ENCODE measurements at regions not wholly inside any gene's neighbourhood (a gene's known extent, or its start where the extent isn't known, plus 50 kb on each side); places are given as distances from the start of the nearest gene placed in this dataset.

DNA sequence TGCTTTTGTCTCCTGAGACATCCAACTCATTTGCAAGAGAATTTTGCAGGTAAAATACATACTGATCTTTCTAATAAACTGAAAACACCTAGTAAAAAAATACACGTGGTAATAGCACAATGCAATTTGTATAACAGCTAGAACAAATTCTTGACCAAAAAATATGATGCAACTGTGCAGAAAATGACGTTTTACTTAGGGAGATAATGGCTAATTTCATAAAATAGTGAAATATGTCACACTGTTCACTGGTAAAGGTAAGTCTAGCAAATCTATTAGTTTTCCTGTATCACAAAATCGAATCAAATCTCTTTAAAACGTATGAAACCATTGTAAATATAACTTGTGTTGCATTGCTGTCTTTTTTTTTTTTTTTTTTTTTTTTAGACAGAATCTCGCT is 130.0 kb downstream of the VPREB1 start:
- Histone ChIP-seq H4K20me1 (ENCODE audit: insufficient read depth, low read length) (no peaks in the 10 kb centered on the region), H3K36me3 (ENCODE audit: insufficient read depth, low read length) (no peaks in the 10 kb centered on the region), H3K27ac (ENCODE audit: low read depth, low read length, poor library complexity, severe bottlenecking) (peak overlapping the region; percentile 35), H2AFZ (ENCODE audit: low read length) (peak overlapping the region; percentile 75), H3K4me1 (ENCODE audit: insufficient read depth, low read length, poor library complexity, severe bottlenecking) (peaks cover 88% of the 10 kb centered on the region), H3K9me3 (ENCODE audit: low read length) (no peaks in the 10 kb centered on the region), H3K4me3 (ENCODE audit: low read depth, low read length, poor library complexity, severe bottlenecking) (no peak overlapping the region), H3K79me2 (ENCODE audit: insufficient read depth, low read depth, low read length) (no peaks in the 10 kb centered on the region), H3K4me2 (ENCODE audit: low read length) (peak overlapping the region; percentile 17), H3K9me2 (ENCODE audit: insufficient read depth, low read length) (no peaks in the 10 kb centered on the region)
- BruUV-seq (replicated peaks), result no TSS peak
- intact Hi-C loops (cut with micrococcal nuclease; ENCODE audit: unreplicated experiment), result no loop called here
- POLR2A ChIA-PET, result interaction anchor here (0.5 to 2.7 kb wide), 6 partner anchors 21 to 487 kb away, joined by 3 to 12 read pairs (median 4); no protein-coding TSS in a partner anchor
- TF ChIP-seq, protein P1, sequence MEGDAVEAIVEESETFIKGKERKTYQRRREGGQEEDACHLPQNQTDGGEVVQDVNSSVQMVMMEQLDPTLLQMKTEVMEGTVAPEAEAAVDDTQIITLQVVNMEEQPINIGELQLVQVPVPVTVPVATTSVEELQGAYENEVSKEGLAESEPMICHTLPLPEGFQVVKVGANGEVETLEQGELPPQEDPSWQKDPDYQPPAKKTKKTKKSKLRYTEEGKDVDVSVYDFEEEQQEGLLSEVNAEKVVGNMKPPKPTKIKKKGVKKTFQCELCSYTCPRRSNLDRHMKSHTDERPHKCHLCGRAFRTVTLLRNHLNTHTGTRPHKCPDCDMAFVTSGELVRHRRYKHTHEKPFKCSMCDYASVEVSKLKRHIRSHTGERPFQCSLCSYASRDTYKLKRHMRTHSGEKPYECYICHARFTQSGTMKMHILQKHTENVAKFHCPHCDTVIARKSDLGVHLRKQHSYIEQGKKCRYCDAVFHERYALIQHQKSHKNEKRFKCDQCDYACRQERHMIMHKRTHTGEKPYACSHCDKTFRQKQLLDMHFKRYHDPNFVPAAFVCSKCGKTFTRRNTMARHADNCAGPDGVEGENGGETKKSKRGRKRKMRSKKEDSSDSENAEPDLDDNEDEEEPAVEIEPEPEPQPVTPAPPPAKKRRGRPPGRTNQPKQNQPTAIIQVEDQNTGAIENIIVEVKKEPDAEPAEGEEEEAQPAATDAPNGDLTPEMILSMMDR (conservative IDR thresholded peaks at IDR 0.05; ENCODE audit: low read length), result no peak
- no peak for DNase-seq (ENCODE audit: low spot score)
- CTCF ChIA-PET (ENCODE audit: unreplicated experiment), result no interaction called here

DNA sequence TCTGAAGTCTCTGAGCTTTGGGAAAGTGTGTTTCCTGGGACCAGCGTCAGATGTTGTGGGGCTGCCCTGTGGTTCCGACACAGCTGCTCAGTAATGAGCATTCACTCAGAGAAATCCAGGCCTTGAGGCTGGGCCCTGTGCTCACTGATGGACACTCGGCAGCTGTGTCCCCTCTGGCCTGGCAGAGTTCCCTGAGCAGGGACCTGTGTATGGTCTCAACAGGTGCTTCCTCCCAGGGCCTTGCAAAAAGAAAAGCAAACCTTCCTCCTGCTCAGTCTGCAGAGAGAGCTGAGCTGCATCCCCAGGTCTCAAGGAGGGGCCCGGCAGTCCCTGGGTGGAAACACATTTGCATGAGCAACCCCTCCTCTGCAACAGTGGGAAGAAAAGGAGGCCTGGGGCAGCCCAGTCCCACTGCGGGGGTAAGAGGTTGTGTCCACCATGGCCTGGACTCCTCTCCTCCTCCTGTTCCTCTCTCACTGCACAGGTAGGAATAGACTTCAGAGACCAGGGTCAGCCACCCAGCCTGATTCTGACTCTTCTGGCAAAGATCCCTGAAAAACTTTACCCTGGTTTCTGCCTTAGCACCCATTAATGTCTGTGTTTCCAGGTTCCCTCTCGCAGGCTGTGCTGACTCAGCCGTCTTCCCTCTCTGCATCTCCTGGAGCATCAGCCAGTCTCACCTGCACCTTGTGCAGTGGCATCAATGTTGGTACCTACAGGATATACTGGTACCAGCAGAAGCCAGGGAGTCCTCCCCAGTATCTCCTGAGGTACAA is 131.2 kb downstream of the VPREB1 start:
- Histone ChIP-seq H3K4me1 (ENCODE audit: insufficient read depth, low read length, poor library complexity, severe bottlenecking) (peaks cover 88% of the 10 kb centered on the region), H3K36me3 (ENCODE audit: insufficient read depth, low read length) (no peaks in the 10 kb centered on the region), H3K9me2 (ENCODE audit: insufficient read depth, low read length) (no peaks in the 10 kb centered on the region), H2AFZ (ENCODE audit: low read length) (peak overlapping the region; percentile 19; the same call in 1 of the 2 replicates), H4K20me1 (ENCODE audit: insufficient read depth, low read length) (no peaks in the 10 kb centered on the region), H3K27ac (ENCODE audit: low read depth, low read length, poor library complexity, severe bottlenecking) (peak overlapping the region; percentile 73), H3K9me3 (ENCODE audit: low read length) (no peaks in the 10 kb centered on the region), H3K79me2 (ENCODE audit: insufficient read depth, low read depth, low read length) (no peaks in the 10 kb centered on the region), H3K4me3 (ENCODE audit: low read depth, low read length, poor library complexity, severe bottlenecking) (peak overlapping the region; percentile 40), H3K4me2 (ENCODE audit: low read length) (peak overlapping the region; percentile 72)
- no TSS peak for BruUV-seq (replicated peaks)
- ChIA-PET CTCF (ENCODE audit: unreplicated experiment) (interaction anchor here (0.6 to 1.1 kb wide), 4 partner anchors 18 to 168 kb away, joined by 3 to 5 read pairs (median 3); no protein-coding TSS in a partner anchor), POLR2A (interaction anchor here (0.7 to 2.7 kb wide), 4 partner anchors 12 to 55 kb away, joined by 4 to 12 read pairs (median 6); no protein-coding TSS in a partner anchor)
- peak; percentile 85 for DNase-seq (ENCODE audit: low spot score)
- no peak for TF ChIP-seq EZH2phosphoT487 (IDR thresholded peaks at IDR 0.05; ENCODE audit: borderline replicate concordance, low read depth, low read length)
- TF ChIP-seq, protein P1 (conservative IDR thresholded peaks at IDR 0.05; ENCODE audit: low read length), result no peak
- intact Hi-C loops (cut with micrococcal nuclease; ENCODE audit: unreplicated experiment), result loop anchor here (1.0 to 5.0 kb wide), 3 partner anchors 18 to 212 kb away; no protein-coding TSS in a partner anchor

DNA sequence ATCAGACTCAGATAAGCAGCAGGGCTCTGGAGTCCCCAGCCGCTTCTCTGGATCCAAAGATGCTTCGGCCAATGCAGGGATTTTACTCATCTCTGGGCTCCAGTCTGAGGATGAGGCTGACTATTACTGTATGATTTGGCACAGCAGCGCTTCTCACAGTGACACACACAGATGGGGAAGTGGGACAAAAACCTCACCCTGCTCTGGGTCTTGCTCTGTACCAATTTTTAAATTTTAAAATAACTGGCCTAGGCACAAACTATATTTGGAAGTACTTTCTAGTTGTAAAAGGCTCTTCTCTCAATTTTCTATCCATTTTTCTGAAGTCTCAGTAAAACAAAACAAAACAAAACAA is 131.7 kb downstream of the VPREB1 start:
- ChIA-PET CTCF (ENCODE audit: unreplicated experiment) (interaction anchor here (0.6 to 1.1 kb wide), 4 partner anchors 18 to 169 kb away, joined by 3 to 5 read pairs (median 3); no protein-coding TSS in a partner anchor), POLR2A (interaction anchor here (1.7 to 5.6 kb wide), 3 partner anchors 19 to 54 kb away, joined by 7 to 40 read pairs (median 12); no protein-coding TSS in a partner anchor)
- H3K4me2 ChIP-seq (ENCODE audit: low read length), result peak overlapping the region; percentile 72
- no peaks in the 10 kb centered on the region for H4K20me1 ChIP-seq (ENCODE audit: insufficient read depth, low read length)
- no peaks in the 10 kb centered on the region for H3K9me2 ChIP-seq (ENCODE audit: insufficient read depth, low read length)
- peaks cover 88% of the 10 kb centered on the region for H3K4me1 ChIP-seq (ENCODE audit: insufficient read depth, low read length, poor library complexity, severe bottlenecking)
- no peak for TF ChIP-seq EZH2phosphoT487 (IDR thresholded peaks at IDR 0.05; ENCODE audit: borderline replicate concordance, low read depth, low read length)
- TF ChIP-seq, protein P1 (conservative IDR thresholded peaks at IDR 0.05; ENCODE audit: low read length), result no peak
- intact Hi-C loops (cut with micrococcal nuclease; ENCODE audit: unreplicated experiment), result loop anchor here (5.0 kb wide), 1 partner anchor 211 kb away; no protein-coding TSS in a partner anchor
- H3K79me2 ChIP-seq (ENCODE audit: insufficient read depth, low read depth, low read length), result no peaks in the 10 kb centered on the region
- no TSS peak for BruUV-seq (replicated peaks)
- H2AFZ ChIP-seq (ENCODE audit: low read length), result peak overlapping the region; percentile 8; the same call in 1 of the 2 replicates
- H3K4me3 ChIP-seq (ENCODE audit: low read depth, low read length, poor library complexity, severe bottlenecking), result peak overlapping the region; percentile 40
- peak overlapping the region; percentile 73 for H3K27ac ChIP-seq (ENCODE audit: low read depth, low read length, poor library complexity, severe bottlenecking)
- H3K36me3 ChIP-seq (ENCODE audit: insufficient read depth, low read length), result no peaks in the 10 kb centered on the region
- no peaks in the 10 kb centered on the region for H3K9me3 ChIP-seq (ENCODE audit: low read length)
- DNase-seq (ENCODE audit: low spot score), result peak; percentile 56
